Trophoblast cell (in vitro differentiated cells and primary cell): ENCODE measurements at regions not wholly inside any gene's neighbourhood (a gene's known extent, or its start where the extent isn't known, plus 50 kb on each side); places are given as distances from the start of the nearest gene placed in this dataset.

Experiments used
- DNase-seq, 2 donors: peaks; one replicate each; pipeline ENCODE4 v3.0.0-alpha.2; 2016
- H2AFZ ChIP-seq: 2 replicates; pipeline ENCODE4 v1.6.1; 2013; ENCODE audit warnings: low read length, moderate library complexity, mild to moderate bottlenecking; ENCODE audit not compliant: insufficient read depth, poor library complexity
- H2AK5ac ChIP-seq: 2 replicates; pipeline ENCODE4 v1.6.1; 2013; ENCODE audit warnings: mild to moderate bottlenecking, low read length
- H2BK120ac ChIP-seq: 2 replicates; pipeline ENCODE4 v1.6.1; 2013; ENCODE audit warnings: low read length, mild to moderate bottlenecking, moderate library complexity; ENCODE audit not compliant: insufficient read depth, poor library complexity
- H2BK12ac ChIP-seq: 2 replicates; pipeline ENCODE4 v1.6.1; 2013; ENCODE audit warnings: mild to moderate bottlenecking, low read length, moderate library complexity
- H2BK5ac ChIP-seq: 2 replicates; pipeline ENCODE4 v1.6.1; 2013; ENCODE audit warnings: low read length, low read depth, moderate library complexity, mild to moderate bottlenecking; ENCODE audit not compliant: poor library complexity
- H3K14ac ChIP-seq: 2 replicates; pipeline ENCODE4 v1.6.1; 2013; ENCODE audit warnings: mild to moderate bottlenecking, low read length
- H3K18ac ChIP-seq: 2 replicates; pipeline ENCODE4 v1.6.1; 2013; ENCODE audit warnings: mild to moderate bottlenecking, low read length
- H3K23ac ChIP-seq: 2 replicates; pipeline ENCODE4 v1.6.1; 2013; ENCODE audit warnings: low read length
- H3K27ac ChIP-seq: 2 replicates; pipeline ENCODE4 v1.5.1; 2013; ENCODE audit warnings: low read depth, mild to moderate bottlenecking, inconsistent platforms, low read length, moderate library complexity
- H3K27me3 ChIP-seq: 2 replicates; pipeline ENCODE4 v1.6.1; 2013; ENCODE audit warnings: inconsistent platforms, mild to moderate bottlenecking, low read length, moderate library complexity; ENCODE audit not compliant: insufficient read depth
- H3K36me3 ChIP-seq, 2 experiments: 1 replicate in 1 of 2; 2 replicates in 1 of 2; pipeline ENCODE4 v1.6.1; 2013; ENCODE audit warnings: low read length in 2 of 2, mild to moderate bottlenecking in 2 of 2, moderate library complexity in 1 of 2; ENCODE audit not compliant: insufficient read depth in 2 of 2, control insufficient read depth in 1 of 2
- H3K4ac ChIP-seq: 2 replicates; pipeline ENCODE4 v1.6.1; 2013; ENCODE audit warnings: low read depth, mild to moderate bottlenecking, low read length, moderate library complexity
- H3K4me1 ChIP-seq, 2 experiments: 1 replicate in 1 of 2; 2 replicates in 1 of 2; pipeline ENCODE4 v1.6.1; 2013; ENCODE audit warnings: low read length in 2 of 2, mild to moderate bottlenecking in 2 of 2, moderate library complexity in 1 of 2; ENCODE audit not compliant: insufficient read depth in 2 of 2, control insufficient read depth in 1 of 2
- H3K4me2 ChIP-seq: 2 replicates; pipeline ENCODE4 v1.6.1; 2013; ENCODE audit warnings: inconsistent platforms, mild to moderate bottlenecking, low read length, moderate library complexity
- H3K4me3 ChIP-seq: 2 replicates; pipeline ENCODE4 v1.5.1; 2013; ENCODE audit warnings: mild to moderate bottlenecking, low read depth, low read length, inconsistent platforms
- H3K79me1 ChIP-seq: one replicate; pipeline ENCODE4 v1.6.1; 2013; ENCODE audit warnings: low read length
- H3K79me2 ChIP-seq: 2 replicates; pipeline ENCODE4 v1.6.1; 2013; ENCODE audit warnings: low read length, mild to moderate bottlenecking; ENCODE audit not compliant: control insufficient read depth, insufficient read depth, poor library complexity
- H3K9ac ChIP-seq: 2 replicates; pipeline ENCODE4 v1.6.1; 2013; ENCODE audit warnings: mild to moderate bottlenecking, low read length
- H3K9me3 ChIP-seq: 2 replicates; pipeline ENCODE4 v1.6.1; 2013; ENCODE audit warnings: low read depth, mild to moderate bottlenecking, control low read depth, inconsistent platforms, low read length; ENCODE audit not compliant: insufficient read depth
- H4K12ac ChIP-seq: 2 replicates; pipeline ENCODE4 v1.6.1; 2013; ENCODE audit warnings: low read depth, mild to moderate bottlenecking, low read length, moderate library complexity
- H4K8ac ChIP-seq: 2 replicates; pipeline ENCODE4 v1.6.1; 2013; ENCODE audit warnings: low read depth, mild to moderate bottlenecking, low read length, moderate library complexity
- H4K91ac ChIP-seq: one replicate; pipeline ENCODE4 v1.6.1; 2013; ENCODE audit warnings: low read depth, mild to moderate bottlenecking, low read length, moderate library complexity
- WGBS: extraction: QIAGEN DNeasy Blood & Tissue Kit; methylation state at CpG from one replicate; pipeline ENCODE4 v1.1.7; 2013; ENCODE audit warnings: missing lambda C conversion rate; ENCODE audit not compliant: insufficient read length, insufficient coverage; ENCODE audit errors: extremely low coverage; 5-methylcytosine and 5-hydroxymethylcytosine counted together

DNA sequence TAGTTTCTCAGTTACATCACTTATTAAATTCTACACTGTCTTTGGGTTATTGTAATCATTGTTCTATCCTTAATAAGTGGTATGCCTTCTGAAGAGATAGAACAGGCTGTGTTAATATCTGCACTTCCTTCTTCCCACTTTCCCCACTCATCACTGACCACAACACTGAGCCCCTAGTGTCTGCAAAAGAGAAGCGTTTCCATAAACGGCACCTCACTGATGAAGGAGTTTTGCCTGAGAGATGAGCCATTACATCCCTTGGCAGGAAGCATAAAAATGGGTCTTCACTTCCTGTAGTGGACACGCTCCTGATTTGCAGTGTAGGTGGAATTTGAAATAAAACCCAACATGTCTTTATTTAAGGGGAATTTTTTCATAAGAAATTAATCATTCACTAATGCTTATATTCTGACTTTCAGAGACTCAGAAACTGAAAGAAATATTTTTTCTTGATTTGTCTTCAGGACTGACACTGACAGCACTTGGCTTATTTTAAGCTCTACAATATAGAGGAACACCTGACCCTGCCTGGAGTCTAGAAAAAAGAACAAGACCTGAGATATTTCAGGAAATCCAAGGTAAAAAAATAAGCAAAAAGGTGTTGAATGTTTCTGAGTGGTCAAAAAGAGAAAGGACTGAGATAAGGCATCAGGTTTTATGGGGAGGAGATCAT is 275.3 kb downstream of the RAD51AP2 start:
- Histone ChIP-seq H3K27ac (no peak overlapping the region), H2AFZ (no peak overlapping the region), H3K18ac (no peak overlapping the region), H3K4me3 (no peak overlapping the region), H3K27me3 (no peaks in the 10 kb centered on the region), H3K23ac (no peak overlapping the region), H3K9ac (no peak overlapping the region), H2BK12ac (no peak overlapping the region), H2AK5ac (no peak overlapping the region), H3K9me3 (no peaks in the 10 kb centered on the region), H3K4ac (no peak overlapping the region), H4K91ac (no peak overlapping the region), H2BK5ac (no peak overlapping the region), H2BK120ac (no peak overlapping the region), H3K36me3 (no peaks in the 10 kb centered on the region), H4K8ac (no peak overlapping the region), H3K79me2 (no peaks in the 10 kb centered on the region), H3K14ac (no peak overlapping the region), H3K4me2 (no peak overlapping the region), H3K4me1 (no peaks in the 10 kb centered on the region), H3K79me1 (no peaks in the 10 kb centered on the region), H4K12ac (no peak overlapping the region)
- WGBS, result no CpG with 5 or more reads among the region's 3 CpGs
- DNase-seq, result no peak

DNA sequence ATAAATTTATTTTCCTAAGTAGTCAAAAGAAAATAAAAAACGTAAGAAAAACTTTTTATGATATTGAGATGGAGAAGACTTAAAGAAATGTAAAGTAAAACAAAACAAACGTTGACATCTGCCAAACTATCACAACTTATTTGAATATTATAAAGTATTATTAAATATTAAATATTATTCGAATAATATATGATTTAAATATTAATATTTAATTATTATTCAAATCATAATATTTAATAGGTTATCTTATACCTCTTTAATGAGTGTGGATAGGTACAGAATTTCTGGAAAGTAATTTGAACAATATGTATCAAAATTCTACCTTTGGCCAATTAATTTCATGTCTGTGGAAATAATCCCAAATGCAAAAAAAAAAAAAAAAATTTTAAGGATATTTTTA is 278.7 kb downstream of the RAD51AP2 start:
- no peak overlapping the region for H3K4me2 ChIP-seq
- no peak overlapping the region for H4K12ac ChIP-seq
- no peak overlapping the region for H2AK5ac ChIP-seq
- WGBS, result no CpG with 5 or more reads among the region's 3 CpGs
- no peak overlapping the region for H4K91ac ChIP-seq
- H3K4me1 ChIP-seq, result no peaks in the 10 kb centered on the region
- H3K4me3 ChIP-seq, result no peak overlapping the region
- no peaks in the 10 kb centered on the region for H3K36me3 ChIP-seq
- no peak overlapping the region for H4K8ac ChIP-seq
- no peak overlapping the region for H3K27ac ChIP-seq
- H3K27me3 ChIP-seq, result no peaks in the 10 kb centered on the region
- H2BK5ac ChIP-seq, result no peak overlapping the region
- H3K9me3 ChIP-seq, result no peaks in the 10 kb centered on the region
- no peaks in the 10 kb centered on the region for H3K79me2 ChIP-seq
- no peak overlapping the region for H3K18ac ChIP-seq
- H2BK120ac ChIP-seq, result no peak overlapping the region
- H3K4ac ChIP-seq, result no peak overlapping the region
- H2AFZ ChIP-seq, result no peak overlapping the region
- H3K14ac ChIP-seq, result no peak overlapping the region
- H3K9ac ChIP-seq, result no peak overlapping the region
- H3K79me1 ChIP-seq, result no peaks in the 10 kb centered on the region
- H3K23ac ChIP-seq, result no peak overlapping the region
- H2BK12ac ChIP-seq, result no peak overlapping the region
- no peak for DNase-seq

DNA sequence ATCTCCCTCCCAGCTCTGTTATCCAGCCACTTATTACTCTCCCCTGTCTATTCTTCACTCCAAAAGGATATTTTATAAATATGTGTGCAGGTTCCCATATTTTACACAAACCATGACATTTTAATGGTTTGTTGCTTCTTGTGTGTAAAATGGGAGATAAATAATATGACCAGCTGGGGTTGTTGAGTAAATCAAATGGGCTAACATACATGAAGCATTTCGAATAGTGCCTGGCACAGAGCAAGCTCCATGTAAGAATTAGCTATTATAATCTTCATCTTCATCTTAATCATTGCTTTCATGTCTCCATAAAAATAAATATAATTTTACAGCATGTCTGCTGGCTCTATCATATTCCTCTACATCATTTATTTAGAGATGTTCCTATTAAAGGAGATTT is 283.1 kb downstream of the RAD51AP2 start:
- no peak overlapping the region for H3K4ac ChIP-seq
- H3K79me2 ChIP-seq, result no peaks in the 10 kb centered on the region
- no peak overlapping the region for H3K4me3 ChIP-seq
- DNase-seq, result no peak
- no peaks in the 10 kb centered on the region for H3K27me3 ChIP-seq
- H3K36me3 ChIP-seq, result no peaks in the 10 kb centered on the region
- H4K91ac ChIP-seq, result no peak overlapping the region
- H2BK120ac ChIP-seq, result no peak overlapping the region
- no peak overlapping the region for H2BK5ac ChIP-seq
- no peak overlapping the region for H3K23ac ChIP-seq
- H3K14ac ChIP-seq, result no peak overlapping the region
- H3K4me1 ChIP-seq, result no peaks in the 10 kb centered on the region
- H3K9ac ChIP-seq, result no peak overlapping the region
- H2AK5ac ChIP-seq, result no peak overlapping the region
- no CpG with 5 or more reads among the region's 1 CpG for WGBS
- no peak overlapping the region for H3K4me2 ChIP-seq
- H3K18ac ChIP-seq, result no peak overlapping the region
- H4K8ac ChIP-seq, result no peak overlapping the region
- H2AFZ ChIP-seq, result no peak overlapping the region
- H3K9me3 ChIP-seq, result no peaks in the 10 kb centered on the region
- no peaks in the 10 kb centered on the region for H3K79me1 ChIP-seq
- H3K27ac ChIP-seq, result no peak overlapping the region
- H4K12ac ChIP-seq, result no peak overlapping the region
- no peak overlapping the region for H2BK12ac ChIP-seq

DNA sequence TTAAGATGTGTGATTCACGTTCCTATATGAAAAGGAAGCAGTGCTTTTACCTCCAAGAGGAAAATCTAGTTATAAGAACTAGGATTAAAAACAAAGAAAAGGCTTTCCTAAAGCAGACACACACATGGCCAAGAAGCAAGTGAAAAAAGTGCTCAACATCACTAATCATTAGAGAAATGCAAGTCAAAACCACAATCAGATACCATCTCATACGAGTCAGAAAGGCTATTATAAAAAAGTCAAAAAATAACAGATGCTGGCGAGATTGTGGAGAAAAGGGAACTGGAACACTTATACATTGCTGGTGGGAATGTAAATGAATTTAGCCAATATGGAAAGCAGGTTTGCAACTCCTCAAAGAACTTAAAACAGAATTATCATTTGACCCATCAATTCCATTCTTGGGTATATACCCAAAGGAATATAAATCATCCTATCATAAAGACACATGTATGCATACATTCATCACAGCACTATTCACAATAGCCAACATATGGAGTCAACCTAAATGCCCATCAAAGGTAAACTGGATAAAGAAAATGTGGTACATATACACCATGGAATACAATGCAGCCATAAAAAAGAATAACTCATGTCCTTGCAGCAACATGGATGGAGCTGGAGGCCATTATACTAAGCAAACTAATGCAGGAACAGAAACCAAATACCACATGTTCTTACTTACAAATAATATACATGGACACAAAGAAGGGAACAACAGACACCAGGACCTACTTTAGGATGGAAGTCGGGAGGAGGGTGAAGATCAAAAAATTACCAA is 285.3 kb downstream of the RAD51AP2 start:
- Histone ChIP-seq H2BK5ac (no peak overlapping the region), H3K4me2 (no peak overlapping the region), H3K27me3 (no peaks in the 10 kb centered on the region), H3K4me1 (no peaks in the 10 kb centered on the region), H2BK120ac (no peak overlapping the region), H3K23ac (no peak overlapping the region), H3K36me3 (no peaks in the 10 kb centered on the region), H4K12ac (no peak overlapping the region), H2AK5ac (no peak overlapping the region), H3K18ac (no peak overlapping the region), H3K4ac (no peak overlapping the region), H3K79me2 (no peaks in the 10 kb centered on the region), H3K9me3 (no peaks in the 10 kb centered on the region), H3K4me3 (no peak overlapping the region), H4K8ac (no peak overlapping the region), H3K79me1 (no peaks in the 10 kb centered on the region), H2BK12ac (no peak overlapping the region), H4K91ac (no peak overlapping the region), H2AFZ (no peak overlapping the region), H3K9ac (no peak overlapping the region), H3K27ac (no peak overlapping the region), H3K14ac (no peak overlapping the region)
- DNase-seq, result no peak
- no CpG with 5 or more reads among the region's 4 CpGs for WGBS
